ENCODE measurements at regions not wholly inside any gene's neighbourhood (a gene's known extent, or its start where the extent isn't known, plus 50 kb on each side); places are given as distances from the start of the nearest gene placed in this dataset.

DNA sequence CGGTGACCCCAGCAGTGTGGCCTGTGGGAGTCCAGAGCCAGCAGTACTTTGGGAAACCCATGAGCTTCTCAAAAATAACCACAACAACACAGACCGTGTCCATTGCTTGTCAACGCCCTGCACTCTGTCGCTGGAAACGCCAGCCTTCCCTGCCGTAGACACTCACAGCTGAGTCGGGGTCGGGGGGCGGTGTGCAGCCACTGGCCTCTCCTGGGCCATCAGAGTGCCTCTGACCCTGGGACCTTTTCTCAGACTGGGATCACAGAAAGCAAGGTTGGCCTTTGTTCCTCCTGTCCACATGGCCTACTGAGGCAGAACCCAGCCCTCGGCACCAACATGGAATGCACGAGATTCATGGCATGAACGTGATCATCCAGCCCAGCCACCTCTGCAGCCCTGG, 95.7 kb downstream of the TUBA3C start (continued):
- no peak for TF ChIP-seq REST (IDR thresholded peaks at IDR 0.05; ENCODE audit: low read depth)
- TF ChIP-seq MAX (IDR thresholded peaks at IDR 0.05), result no peak
- no peak for TF ChIP-seq ZNF274 (IDR thresholded peaks at IDR 0.05; ENCODE audit: low read depth, low read length)
- TF ChIP-seq SIN3A (IDR thresholded peaks at IDR 0.05; ENCODE audit: low read depth), result no peak
- no peak for TF ChIP-seq SP1 (IDR thresholded peaks at IDR 0.05; ENCODE audit: low read depth)
- TF ChIP-seq ZFX (IDR thresholded peaks at IDR 0.05), result no peak

DNA sequence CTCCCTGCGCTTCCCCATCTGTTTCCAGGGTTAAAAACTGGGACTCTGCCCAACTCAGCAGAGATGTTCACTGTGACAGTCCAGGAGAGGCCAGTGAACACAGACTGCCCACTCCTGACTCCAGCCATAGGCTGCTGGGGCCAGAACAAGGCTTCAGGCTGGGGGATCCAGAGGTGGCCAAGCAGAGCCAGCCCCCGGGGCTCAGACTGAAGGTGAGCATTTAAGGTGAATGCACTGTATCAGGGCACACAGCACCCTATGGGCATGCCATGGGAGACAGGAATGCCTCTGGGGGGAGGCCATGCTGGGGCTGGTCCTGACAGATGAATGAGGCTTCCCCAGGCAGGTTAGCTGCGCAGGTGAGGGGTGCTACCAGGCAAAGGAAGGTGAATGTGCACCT, 96.4 kb downstream of the TUBA3C start:
- Histone ChIP-seq H4K20me1 (ENCODE audit: insufficient read depth) (no peaks in the 10 kb centered on the region), H3K9ac (ENCODE audit: low read length) (no peak overlapping the region), H3K27me3 (ENCODE audit: insufficient read depth, low read length) (no peaks in the 10 kb centered on the region), H3K79me2 (ENCODE audit: insufficient read depth, low read length) (no peaks in the 10 kb centered on the region), H3K27ac (ENCODE audit: low read depth, low read length) (no peak overlapping the region), H3K4me3 (replicated peaks in 1 of 2; ENCODE audit: low read depth in 1 of 2, low read length in 2 of 2) (no peak overlapping the region), H3K4me2 (ENCODE audit: low read length) (no peak overlapping the region), H3K36me3 (ENCODE audit: control insufficient read depth in 1 of 2, insufficient read depth in 2 of 2, low read length in 2 of 2) (no peaks in the 10 kb centered on the region), H3K9me2 (ENCODE audit: insufficient read depth) (no peaks in the 10 kb centered on the region), H3K4me1 (ENCODE audit: control insufficient read depth in 1 of 2, insufficient read depth in 2 of 2, low read length in 2 of 2) (no peaks in the 10 kb centered on the region), H2AFZ (ENCODE audit: low read depth, low read length, poor library complexity, severe bottlenecking) (no peak overlapping the region), H3K9me3 (ENCODE audit: control insufficient read depth in 1 of 2, insufficient read depth in 1 of 2, low read depth in 1 of 2, low read length in 2 of 2) (peaks cover 0 to 25% of the 10 kb centered on the region in 2 experiments; a peak in 2 of 4 replicates)
- ATAC-seq (no peak), DNase-seq (ENCODE audit: low read depth, low spot score) (no peak)
- no TSS peak for BruUV-seq (replicated peaks)
- POLR2A ChIA-PET, result no interaction called here
- TF ChIP-seq SP1 (IDR thresholded peaks at IDR 0.05; ENCODE audit: low read depth) (no peak), ZNF274 (IDR thresholded peaks at IDR 0.05; ENCODE audit: low read depth, low read length) (no peak), MAX (IDR thresholded peaks at IDR 0.05) (no peak), ELF1 (IDR thresholded peaks at IDR 0.05; ENCODE audit: borderline replicate concordance, low read depth) (no peak)
- intact Hi-C loops (cut with micrococcal nuclease), result no loop called here
- RAD21 ChIA-PET (ENCODE audit: low non-redundant PET in 1 of 2, low total read pairs in 2 of 2, uncharacterized antibody in 2 of 2, unreplicated experiment in 2 of 2), result no interaction called here
- CTCF ChIA-PET, result no interaction called here

All from HCT116 (cell line).